ENCODE measurements at regions not wholly inside any gene's neighbourhood (a gene's known extent, or its start where the extent isn't known, plus 50 kb on each side); places are given as distances from the start of the nearest gene placed in this dataset.

DNA sequence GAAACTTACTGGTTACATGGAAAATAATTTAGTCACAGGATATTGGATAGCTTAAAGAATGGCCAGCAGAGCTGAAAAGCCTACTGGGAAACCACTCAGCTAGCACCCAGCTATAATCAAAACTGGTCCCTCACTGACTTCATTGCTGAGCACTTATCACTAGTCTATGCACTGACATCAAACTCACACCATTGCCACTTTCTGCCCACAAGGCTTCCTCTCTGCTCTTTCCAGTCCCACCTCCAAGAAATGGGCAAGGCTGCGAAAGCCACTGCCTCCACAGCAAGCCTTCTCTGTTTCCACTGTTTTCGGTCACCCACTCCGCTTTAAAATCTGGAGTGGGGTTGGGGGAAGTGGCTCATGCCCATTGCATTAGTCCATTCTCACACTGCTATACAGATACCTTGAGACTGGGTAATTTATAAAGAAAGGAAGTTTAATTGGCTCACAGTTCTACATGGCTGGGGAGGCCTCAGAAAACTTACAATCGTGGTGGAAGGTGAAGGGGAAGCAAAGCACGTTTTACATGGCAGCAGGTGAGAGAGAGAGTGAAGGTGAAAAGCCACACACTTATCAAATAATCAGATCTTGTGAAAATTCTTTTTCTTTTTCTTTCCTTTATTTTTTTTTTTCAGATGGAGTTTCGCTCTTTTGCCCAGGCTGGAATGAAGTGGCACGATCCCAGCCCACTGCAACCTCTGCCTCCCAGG is 77.0 kb upstream of the CERS6 start:
- no peak for DNase-seq (ENCODE audit: low spot score)

DNA sequence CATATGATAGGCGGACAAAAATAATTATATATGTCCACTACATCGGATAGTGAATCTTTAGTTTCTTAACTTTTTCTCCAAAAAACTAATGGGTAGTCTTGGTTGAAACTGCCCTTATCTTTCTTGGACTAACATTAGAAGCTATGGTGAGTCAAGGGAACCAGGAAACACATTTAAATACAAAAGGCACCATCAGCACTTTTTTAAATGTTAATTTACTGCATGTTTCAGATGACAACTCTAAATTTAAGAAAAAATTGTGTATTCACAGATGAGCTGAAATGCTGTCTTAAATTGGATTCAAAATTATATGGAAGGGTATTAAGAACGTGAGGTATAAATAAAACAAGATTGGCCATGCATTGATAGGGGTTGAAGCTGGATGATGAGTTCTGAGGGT is 75.6 kb upstream of the CERS6 start:
- no peak for DNase-seq (ENCODE audit: low spot score)

- no peak for DNase-seq (ENCODE audit: low spot score)
These were observed 64.0 kb upstream of the CERS6 start for GRCh38 chr2:168392024-168392423.

DNA sequence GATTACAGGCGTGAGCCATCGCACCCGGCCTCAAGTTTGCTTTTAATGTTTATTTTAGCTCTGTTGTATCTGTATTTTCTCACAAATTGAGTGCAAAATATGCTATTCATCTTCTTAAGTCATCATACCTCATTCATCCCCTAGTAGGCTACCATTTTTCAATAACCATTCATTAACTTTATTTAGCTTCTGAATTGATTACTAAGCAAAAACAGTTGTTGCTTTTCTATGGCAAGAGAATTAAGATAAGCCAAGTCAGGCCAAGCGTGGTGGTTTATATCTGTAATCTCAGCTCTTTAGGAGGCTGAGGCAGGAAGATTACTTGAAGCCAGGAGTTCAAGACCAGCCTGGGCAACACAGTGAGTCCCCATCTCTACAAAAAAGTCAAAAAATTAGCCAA is 63.3 kb upstream of the CERS6 start:
- DNase-seq (ENCODE audit: low spot score): no peak

- no peak for DNase-seq (ENCODE audit: low spot score)
These were observed 61.8 kb upstream of the CERS6 start for GRCh38 chr2:168394262-168394661.

GRCh38 chr2:168396131-168396530 is 59.9 kb upstream of the CERS6 start:
- DNase-seq (ENCODE audit: low spot score): no peak

GRCh38 chr2:168397629-168398028 is 58.4 kb upstream of the CERS6 start:
- no peak for DNase-seq (ENCODE audit: low spot score)

DNA sequence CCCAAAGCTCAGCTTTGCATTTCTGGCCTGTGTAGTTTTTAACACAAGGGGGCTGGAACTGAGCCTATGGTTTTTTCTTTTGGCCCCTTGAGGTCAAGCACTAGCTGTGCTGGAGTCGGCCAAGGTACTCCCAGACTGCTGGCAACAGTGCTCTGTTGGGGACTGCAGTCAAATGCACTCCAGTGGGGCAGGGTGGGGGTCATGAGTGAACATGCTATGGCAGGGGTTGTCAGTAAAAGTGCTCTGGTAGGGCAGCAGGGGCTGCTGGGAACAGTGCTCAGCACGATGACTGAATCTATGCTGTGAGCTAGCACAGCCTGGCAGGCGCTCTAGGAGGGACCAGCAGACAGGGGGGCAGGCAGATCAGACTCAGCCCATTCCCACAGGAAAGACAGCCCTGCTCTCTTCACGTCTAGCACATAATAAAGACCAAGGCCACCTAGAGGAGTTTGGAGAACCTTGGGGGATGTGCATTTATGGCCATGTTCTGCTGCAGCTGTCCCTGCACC is 55.0 kb upstream of the CERS6 start:
- no peak for DNase-seq (ENCODE audit: low spot score)

DNA sequence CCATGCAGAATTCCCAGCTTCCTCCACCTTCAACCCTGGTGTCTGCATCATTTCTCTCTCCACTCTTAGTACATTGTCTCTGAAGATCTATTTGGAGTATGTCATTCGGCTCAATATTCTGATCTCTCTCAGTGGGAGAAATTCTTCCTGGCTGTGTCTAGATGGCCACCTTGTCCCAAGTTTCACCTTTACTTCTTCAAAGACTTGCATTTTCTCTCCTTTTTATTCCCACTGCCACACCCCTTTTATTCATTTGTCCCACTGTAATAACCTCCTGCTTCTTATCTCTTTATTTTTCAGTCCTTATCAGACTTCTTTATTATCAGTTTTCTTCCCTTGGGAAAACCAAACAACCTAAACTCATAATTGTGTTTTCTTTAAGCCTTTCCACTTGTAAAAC is 54.3 kb upstream of the CERS6 start:
- no peak for DNase-seq (ENCODE audit: low spot score)

GRCh38 chr2:168402531-168402930 is 53.5 kb upstream of the CERS6 start:
- DNase-seq (ENCODE audit: low spot score): no peak

DNA sequence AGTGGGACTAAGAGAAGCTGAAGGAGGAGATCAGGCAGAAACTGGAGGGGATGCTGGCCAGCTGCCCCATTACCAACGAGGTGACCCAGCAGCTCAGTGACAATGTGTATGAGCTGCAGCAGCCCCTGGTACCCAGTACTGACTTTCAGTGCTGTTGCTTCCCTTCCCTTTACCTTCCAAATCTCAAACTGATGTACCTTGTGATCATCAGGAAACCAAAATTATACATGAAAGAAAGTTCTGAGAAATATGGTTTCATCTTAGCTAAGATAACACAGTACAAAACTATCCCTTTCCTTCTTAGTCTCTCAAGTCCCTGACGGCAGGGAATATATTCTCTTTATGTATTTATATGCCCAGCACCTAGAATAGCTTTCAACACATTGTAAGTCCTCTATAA is 52.3 kb upstream of the CERS6 start:
- no peak for DNase-seq (ENCODE audit: low spot score)

- DNase-seq (ENCODE audit: low spot score): no peak
These were observed 51.3 kb upstream of the CERS6 start for GRCh38 chr2:168404764-168405163.
